HEK293 (cell line): ENCODE measurements at regions not wholly inside any gene's neighbourhood (a gene's known extent, or its start where the extent isn't known, plus 50 kb on each side); places are given as distances from the start of the nearest gene placed in this dataset.

Source experiments
- CTCF ChIA-PET: fragments of 350-600 bp; formaldehyde crosslinking; extraction: SDS; loops from one replicate; lab custom pipeline; 2021; ENCODE audit warnings: antibody characterized with exemption; lab: Yijun Ruan, JAX
- POLR2A ChIA-PET: fragments of 300-600 bp; formaldehyde crosslinking; extraction: SDS; loops from one replicate; lab custom pipeline; 2020; ENCODE audit warnings: antibody characterized with exemption, inconsistent platforms; lab: Yijun Ruan, JAX
- H3K27ac ChIP-seq: fragments of 200-500 bp; sonication (Bioruptor generic); 2 replicates; pipeline ENCODE4 v1.5.1; 2014; ENCODE audit warnings: low read depth, low read length, control low read depth, inconsistent platforms; ENCODE audit errors: extremely low read depth
- H3K36me3 ChIP-seq, 2 experiments: fragments of 200-500 bp in 1 of 2; sonication (Bioruptor generic) in 1 of 2; 1 replicate in 1 of 2; 2 replicates in 1 of 2; pipeline ENCODE4 v1.5.1; 2014 to 2017; ENCODE audit warnings: inconsistent platforms in 2 of 2, low read length in 2 of 2; ENCODE audit not compliant: control insufficient read depth in 2 of 2, insufficient read depth in 1 of 2
- H3K4me1 ChIP-seq: fragments of 200-500 bp; sonication (Bioruptor generic); 2 replicates; pipeline ENCODE4 v1.5.1; 2014; ENCODE audit warnings: mild to moderate bottlenecking, low read length, inconsistent platforms; ENCODE audit not compliant: control insufficient read depth, insufficient read depth
- H3K4me3 ChIP-seq: 2 replicates; pipeline ENCODE4 v1.5.1; 2011; ENCODE audit warnings: low read depth, mild to moderate bottlenecking, control low read depth, low read length, moderate library complexity
- H3K9me3 ChIP-seq: fragments of 200-500 bp; sonication (Bioruptor generic); 2 replicates; pipeline ENCODE4 v1.5.1; 2014; ENCODE audit warnings: low read depth, low read length, inconsistent platforms; ENCODE audit not compliant: control insufficient read depth, insufficient read depth
- FEZF1 ChIP-seq: fragments of 450-650 bp; formaldehyde crosslinking; IDR thresholded peaks from 2 replicates; pipeline ENCODE4 v1.5.1; 2016; ENCODE audit warnings: missing biosample characterization, missing genetic modification characterization
- KLF10 ChIP-seq: fragments of 450-650 bp; IDR thresholded peaks from 2 replicates; pipeline ENCODE4 v1.5.1; 2018; ENCODE audit warnings: missing biosample characterization, mild to moderate bottlenecking, missing genetic modification characterization
- PRDM10 ChIP-seq: fragments of 450-650 bp; formaldehyde crosslinking; IDR thresholded peaks from 2 replicates; pipeline ENCODE4 v1.5.1; 2016; ENCODE audit warnings: missing biosample characterization, missing genetic modification characterization
- SALL2 ChIP-seq: fragments of 450-650 bp; formaldehyde crosslinking; IDR thresholded peaks from 2 replicates; pipeline ENCODE4 v1.5.0; 2017; ENCODE audit warnings: missing biosample characterization, mild to moderate bottlenecking, missing genetic modification characterization, borderline replicate concordance
- SETDB1 ChIP-seq: IDR thresholded peaks from one replicate; pipeline ENCODE4 v1.6.1; 2017; ENCODE audit warnings: mild to moderate bottlenecking, low read length, moderate library complexity, mixed read lengths; ENCODE audit not compliant: insufficient read length
- ZBTB20 ChIP-seq: fragments of 450-650 bp; formaldehyde crosslinking; IDR thresholded peaks from 2 replicates; pipeline ENCODE4 v1.5.1; 2016; ENCODE audit warnings: missing biosample characterization, missing genetic modification characterization
- ZFP3 ChIP-seq: fragments of 450-650 bp; formaldehyde crosslinking; IDR thresholded peaks from 2 replicates; pipeline ENCODE4 v1.5.1; 2016; ENCODE audit warnings: low read depth, missing biosample characterization, missing genetic modification characterization
- ZNF157 ChIP-seq: fragments of 450-650 bp; formaldehyde crosslinking; IDR thresholded peaks from 2 replicates; pipeline ENCODE4 v1.5.1; 2016; ENCODE audit warnings: missing biosample characterization, missing genetic modification characterization
- ZNF169 ChIP-seq: fragments of 450-650 bp; formaldehyde crosslinking; IDR thresholded peaks from 2 replicates; pipeline ENCODE4 v1.5.1; 2016; ENCODE audit warnings: missing biosample characterization, missing genetic modification characterization
- ZNF202 ChIP-seq: fragments of 450-650 bp; formaldehyde crosslinking; IDR thresholded peaks from 2 replicates; pipeline ENCODE4 v1.5.1; 2016; ENCODE audit warnings: missing biosample characterization, missing genetic modification characterization, borderline replicate concordance
- ZNF280C ChIP-seq: fragments of 450-650 bp; formaldehyde crosslinking; IDR thresholded peaks from 2 replicates; pipeline ENCODE4 v1.5.1; 2016; ENCODE audit warnings: missing biosample characterization, missing genetic modification characterization
- ZNF48 ChIP-seq: fragments of 450-650 bp; formaldehyde crosslinking; IDR thresholded peaks from 2 replicates; pipeline ENCODE4 v1.5.1; 2016; ENCODE audit warnings: missing biosample characterization, missing genetic modification characterization
- ZNF488 ChIP-seq: fragments of 450-650 bp; formaldehyde crosslinking; IDR thresholded peaks from 2 replicates; pipeline ENCODE4 v1.5.1; 2016; ENCODE audit warnings: missing biosample characterization, missing genetic modification characterization
- ZNF510 ChIP-seq: fragments of 450-650 bp; formaldehyde crosslinking; IDR thresholded peaks from 2 replicates; pipeline ENCODE4 v1.5.1; 2018; ENCODE audit warnings: mild to moderate bottlenecking, missing genetic modification characterization, missing biosample characterization; ENCODE audit not compliant: insufficient replicate concordance
- ZNF549 ChIP-seq: fragments of 450-650 bp; IDR thresholded peaks from 2 replicates; pipeline ENCODE4 v1.5.1; 2018; ENCODE audit warnings: missing biosample characterization, missing genetic modification characterization, mild to moderate bottlenecking, inconsistent platforms, moderate library complexity
- ZNF623 ChIP-seq: fragments of 450-650 bp; formaldehyde crosslinking; IDR thresholded peaks from 2 replicates; pipeline ENCODE4 v1.5.1; 2016; ENCODE audit warnings: missing biosample characterization, missing genetic modification characterization
- ZNF701 ChIP-seq: fragments of 450-650 bp; formaldehyde crosslinking; IDR thresholded peaks from 2 replicates; pipeline ENCODE4 v1.5.1; 2016; ENCODE audit warnings: missing biosample characterization, missing genetic modification characterization
- ZNF704 ChIP-seq: fragments of 450-650 bp; formaldehyde crosslinking; IDR thresholded peaks from 2 replicates; pipeline ENCODE4 v1.5.1; 2016; ENCODE audit warnings: missing biosample characterization, missing genetic modification characterization
- ZNF707 ChIP-seq: fragments of 450-650 bp; formaldehyde crosslinking; IDR thresholded peaks from 2 replicates; pipeline ENCODE4 v1.5.1; 2016; ENCODE audit warnings: missing biosample characterization, missing genetic modification characterization

GRCh38 chr12:115023279-115024265 is 339.6 kb upstream of the TBX3 start (continued):
- TF ChIP-seq ZNF157 (tag by site-specific recombination) (no peak), SETDB1 (no peak), ZNF280C (tag by site-specific recombination) (no peak), KLF10 (tag by site-specific recombination) (no peak), ZBTB20 (tag by site-specific recombination) (no peak), ZNF510 (tag by site-specific recombination) (no peak), FEZF1 (tag by site-specific recombination) (no peak), PRDM10 (tag by site-specific recombination) (no peak), ZNF623 (tag by site-specific recombination) (no peak)

- H3K27ac ChIP-seq: no peak overlapping the region
- TF ChIP-seq ZNF707 (tag by site-specific recombination): no peak
- no peak for TF ChIP-seq ZNF202 (tag by site-specific recombination)
- TF ChIP-seq ZNF701 (tag by site-specific recombination): no peak
- no peak for TF ChIP-seq ZNF488 (tag by site-specific recombination)
- TF ChIP-seq ZNF704: no peak
- TF ChIP-seq ZNF549 (tag by site-specific recombination): no peak
- TF ChIP-seq ZFP3: no peak
- TF ChIP-seq ZNF169 (tag by site-specific recombination): no peak
- TF ChIP-seq ZNF48 (tag by site-specific recombination): no peak
- no peak for TF ChIP-seq SALL2
- no peaks in the 10 kb centered on the region for H3K9me3 ChIP-seq
- no peaks in the 10 kb centered on the region for H3K36me3 ChIP-seq
- no peaks in the 10 kb centered on the region for H3K4me1 ChIP-seq
- no peak overlapping the region for H3K4me3 ChIP-seq
- CTCF ChIA-PET: no interaction called here
- POLR2A ChIA-PET: no interaction called here
Measured at GRCh38 chr12:115020091-115020490, 336.1 kb upstream of the TBX3 start.
